Omental fat pad (tissue), 3 donors: ENCODE measurements at regions not wholly inside any gene's neighbourhood (a gene's known extent, or its start where the extent isn't known, plus 50 kb on each side); places are given as distances from the start of the nearest gene placed in this dataset.

ENCODE experiments used
- ATAC-seq: fragments of 150-250 bp; one replicate; pipeline ENCODE4 v1.9.1; 2016; ENCODE audit warnings: mild to moderate bottlenecking, moderate library complexity; ENCODE audit not compliant: low FRiP score
- DNase-seq: peaks from one replicate; pipeline ENCODE4 v3.0.0-alpha.2; 2019; ENCODE audit warnings: low spot score
- CTCF ChIP-seq, 3 donors: fragments of 450-650 bp; IDR thresholded peaks; one replicate each; pipeline ENCODE4 v1.5.1; 2016 to 2017; ENCODE audit warnings: antibody characterized with exemption in 3 of 3, mild to moderate bottlenecking in 3 of 3, moderate library complexity in 2 of 3

DNA sequence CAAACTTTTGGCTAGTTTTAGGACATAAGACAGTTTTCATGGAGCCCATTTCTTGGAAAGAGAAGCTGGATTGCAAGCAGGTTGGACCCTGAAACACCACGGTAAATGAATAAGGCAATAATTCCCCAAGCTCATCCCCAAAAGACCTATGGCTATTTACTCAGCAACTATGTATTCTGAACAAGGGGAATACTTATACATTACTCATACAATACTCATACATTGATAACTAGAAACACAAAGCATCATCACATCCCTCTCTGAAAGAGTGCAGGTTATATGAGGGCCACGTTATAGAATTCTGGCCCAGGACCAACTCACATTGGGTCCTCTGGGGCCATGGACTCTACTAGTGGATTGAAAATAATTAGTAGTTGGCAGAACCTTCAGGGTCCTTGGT lies 154.8 kb downstream of the TMX3 start:
- ATAC-seq (no peak), DNase-seq (no peak)
- no peak for TF ChIP-seq CTCF (IDR thresholded peaks at IDR 0.05)

- no peak for TF ChIP-seq CTCF (IDR thresholded peaks at IDR 0.05)
- DNase-seq (no peak), ATAC-seq (no peak)
Observed at GRCh38 chr18:68557183-68557582, 157.7 kb downstream of the TMX3 start.

- TF ChIP-seq CTCF (IDR thresholded peaks at IDR 0.05): no peak
- ATAC-seq (no peak), DNase-seq (no peak)
Observed at GRCh38 chr18:68555879-68556301, 159.0 kb downstream of the TMX3 start.

DNA sequence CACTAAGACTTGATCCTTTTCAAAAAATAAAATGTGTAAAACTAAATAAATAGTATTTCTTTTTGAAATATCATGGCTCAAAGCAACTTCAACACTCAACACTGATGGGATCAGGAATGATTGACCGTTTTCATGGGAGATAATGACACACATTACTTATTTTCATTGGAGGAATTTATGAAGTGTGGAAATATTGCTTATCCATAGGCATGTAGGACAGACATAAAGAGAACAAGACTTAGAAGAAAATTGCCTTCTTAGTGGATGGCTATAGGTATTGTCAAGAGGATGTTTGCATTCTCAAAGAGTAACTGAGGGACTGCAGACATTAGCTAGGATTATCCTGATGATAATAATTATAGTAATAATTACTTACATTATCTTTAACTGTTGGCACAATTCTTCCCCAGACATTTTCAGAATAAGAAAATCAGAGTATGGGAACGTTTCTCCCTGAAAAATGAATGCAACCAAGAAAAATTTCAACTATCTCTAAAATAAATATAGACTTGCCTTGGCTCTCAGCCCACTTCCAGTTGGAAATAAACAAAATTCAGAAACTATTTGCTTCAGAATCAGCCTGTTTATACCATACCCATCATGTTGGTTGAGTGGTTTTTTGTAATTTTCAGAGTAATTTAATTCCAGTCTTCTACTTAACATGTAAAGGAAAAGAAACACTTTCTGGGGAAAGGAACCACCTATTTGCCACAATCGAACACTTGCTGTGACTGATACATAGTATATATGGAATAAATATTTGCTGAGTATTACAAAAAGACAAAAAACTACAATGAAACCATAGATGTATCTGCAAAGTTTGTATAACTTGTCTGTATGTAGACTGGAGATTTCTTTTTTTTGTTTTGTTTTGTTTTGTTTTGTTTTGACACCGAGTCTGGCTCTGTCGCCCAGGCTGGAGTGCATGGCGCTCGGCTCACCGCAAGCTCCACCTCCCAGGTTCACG lies 165.7 kb downstream of the TMX3 start:
- no peak for TF ChIP-seq CTCF (IDR thresholded peaks at IDR 0.05)
- ATAC-seq: no peak
- no peak for DNase-seq

DNA sequence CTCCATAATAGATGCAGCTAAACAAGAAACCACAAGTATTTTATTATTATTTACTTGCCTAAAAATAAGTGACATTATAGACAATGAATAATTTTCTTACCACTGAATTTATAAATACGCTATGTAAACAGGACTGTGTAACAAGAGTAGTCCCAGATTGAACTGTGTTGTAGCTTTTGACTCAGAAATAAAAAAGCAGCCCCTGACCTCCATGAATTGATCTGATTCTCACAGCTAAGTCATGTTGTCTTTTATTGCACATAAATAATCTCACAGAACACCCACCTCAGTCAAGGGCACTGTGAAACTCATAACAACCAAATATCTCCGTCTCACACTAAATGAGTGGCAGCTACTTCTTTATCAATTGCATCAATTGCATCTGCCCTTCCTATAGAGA lies 171.6 kb downstream of the TMX3 start:
- no peak for TF ChIP-seq CTCF (IDR thresholded peaks at IDR 0.05)
- ATAC-seq (no peak), DNase-seq (no peak)

GRCh38 chr18:68542846-68543245 lies 172.1 kb downstream of the TMX3 start:
- TF ChIP-seq CTCF (IDR thresholded peaks at IDR 0.05): no peak
- no peak for ATAC-seq
- no peak for DNase-seq

- no peak for TF ChIP-seq CTCF (IDR thresholded peaks at IDR 0.05)
- ATAC-seq (no peak), DNase-seq (no peak)
Observed at GRCh38 chr18:68533641-68534040, 181.3 kb downstream of the TMX3 start.
